Right lobe of liver (tissue), 4 donors: ENCODE measurements at regions not wholly inside any gene's neighbourhood (a gene's known extent, or its start where the extent isn't known, plus 50 kb on each side); places are given as distances from the start of the nearest gene placed in this dataset.
"Not testable (repeated sequence)": the region's sequence is repeated elsewhere in the genome, so short reads cannot be mapped to it uniquely, and the experiment has no call there.

Source experiments
- POLR2A ChIP-seq: fragments of 450-650 bp; IDR thresholded peaks from one replicate; pipeline ENCODE4 v1.6.1; 2017; ENCODE audit warnings: antibody characterized with exemption, mild to moderate bottlenecking
- TF ChIP-seq, protein P1 (sequence below), 4 donors: fragments of 200-600 bp in 3 of 4; fragments of 450-650 bp in 1 of 4; IDR thresholded peaks; one replicate each; pipeline versions ENCODE4 v1.5.1 to v1.8.0; 2016 to 2022; ENCODE audit warnings: antibody characterized with exemption in 4 of 4, mild to moderate bottlenecking in 2 of 4
- donor health status: DM: no; HTN: no; CAD: no.
- donor health status: DM: no; HTN: no; CAD: no.
- donor health status: DM: no; HTN: yes; CAD: no.

DNA sequence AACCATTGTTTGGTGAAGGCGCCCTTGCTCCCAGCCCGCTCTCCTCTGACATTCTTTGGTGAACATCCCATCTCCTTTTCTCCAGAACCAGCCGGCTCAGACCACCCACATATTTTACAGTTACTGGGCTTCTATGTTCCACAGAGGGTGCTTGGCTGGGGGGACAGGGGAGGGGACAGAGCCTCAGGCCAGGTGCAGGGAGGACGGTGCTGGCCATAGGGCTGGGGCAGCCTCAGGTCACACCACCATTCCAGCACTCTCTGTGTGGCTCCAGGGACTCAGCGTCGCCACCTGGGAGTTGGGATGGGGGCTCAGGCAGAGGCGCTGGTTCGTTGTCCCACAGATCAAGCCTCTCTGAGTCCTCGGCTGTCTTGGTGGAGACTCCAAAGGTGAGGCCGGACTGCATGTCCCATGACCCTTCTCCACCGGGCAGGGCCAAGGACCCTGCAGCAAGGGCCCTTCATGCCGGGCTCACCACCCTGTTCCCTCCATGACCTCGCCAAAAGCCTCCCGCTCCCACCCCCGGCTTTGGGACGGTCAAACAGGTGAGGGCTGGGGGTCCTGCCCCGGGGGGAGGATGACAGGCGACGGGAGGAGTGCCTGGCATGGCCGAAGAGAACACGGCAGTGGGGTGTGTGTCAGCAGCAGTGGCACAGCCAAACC is 176.4 kb downstream of the NPIPB11 start:
- not testable (repeated sequence) for TF ChIP-seq POLR2A
- TF ChIP-seq, protein P1, sequence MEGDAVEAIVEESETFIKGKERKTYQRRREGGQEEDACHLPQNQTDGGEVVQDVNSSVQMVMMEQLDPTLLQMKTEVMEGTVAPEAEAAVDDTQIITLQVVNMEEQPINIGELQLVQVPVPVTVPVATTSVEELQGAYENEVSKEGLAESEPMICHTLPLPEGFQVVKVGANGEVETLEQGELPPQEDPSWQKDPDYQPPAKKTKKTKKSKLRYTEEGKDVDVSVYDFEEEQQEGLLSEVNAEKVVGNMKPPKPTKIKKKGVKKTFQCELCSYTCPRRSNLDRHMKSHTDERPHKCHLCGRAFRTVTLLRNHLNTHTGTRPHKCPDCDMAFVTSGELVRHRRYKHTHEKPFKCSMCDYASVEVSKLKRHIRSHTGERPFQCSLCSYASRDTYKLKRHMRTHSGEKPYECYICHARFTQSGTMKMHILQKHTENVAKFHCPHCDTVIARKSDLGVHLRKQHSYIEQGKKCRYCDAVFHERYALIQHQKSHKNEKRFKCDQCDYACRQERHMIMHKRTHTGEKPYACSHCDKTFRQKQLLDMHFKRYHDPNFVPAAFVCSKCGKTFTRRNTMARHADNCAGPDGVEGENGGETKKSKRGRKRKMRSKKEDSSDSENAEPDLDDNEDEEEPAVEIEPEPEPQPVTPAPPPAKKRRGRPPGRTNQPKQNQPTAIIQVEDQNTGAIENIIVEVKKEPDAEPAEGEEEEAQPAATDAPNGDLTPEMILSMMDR (IDR thresholded peaks at IDR 0.05), result not testable (repeated sequence)
